HepG2 (cell line): ENCODE measurements at regions not wholly inside any gene's neighbourhood (a gene's known extent, or its start where the extent isn't known, plus 50 kb on each side); places are given as distances from the start of the nearest gene placed in this dataset.

Experiments used
- ATAC-seq: fragments of 200-7000 bp; cut with Tn5 transposase; 3 replicates; pipeline ENCODE4 v1.9.1; 2020; ENCODE audit warnings: mild to moderate bottlenecking, moderate library complexity
- BruUV-seq: library from RNA; stranded (reverse); fragments of 400-500 nt; replicated peaks from 2 replicates; lab custom pipeline; 2021; lab: Mats Ljungman, UMichigan
- CTCF ChIA-PET: fragments of 300-600 bp; formaldehyde crosslinking; extraction: SDS; loops from one replicate; lab custom pipeline; 2021; ENCODE audit warnings: low total read pairs, inconsistent platforms, low intra/inter-chr PET ratio; lab: Yijun Ruan, JAX
- POLR2A ChIA-PET: fragments of 350-600 bp; sonication (Branson Sonifier 250); formaldehyde crosslinking; loops from one replicate; lab custom pipeline; 2020; ENCODE audit warnings: antibody characterized with exemption, inconsistent platforms; lab: Yijun Ruan, JAX
- DNase-seq: peaks from one replicate; pipeline ENCODE4 v3.0.0-alpha.2; 2015; ENCODE audit warnings: low spot score
- FAIRE-seq: peaks from 3 replicates; lab custom pipeline; 2011; peaks lifted over from hg19 to GRCh38; lab: Jason Lieb, UNC
- H2AFZ ChIP-seq: one replicate; pipeline ENCODE4 v1.6.1; 2011; ENCODE audit warnings: low read length, inconsistent platforms
- H3K27ac ChIP-seq: fragments of 300-600 bp; 3 replicates; pipeline ENCODE4 v1.8.0; 2011; ENCODE audit warnings: mixed run types, mild to moderate bottlenecking, mixed read lengths, low read length, inconsistent platforms; ENCODE audit not compliant: insufficient read depth; ENCODE audit errors: extremely low read length
- H3K27me3 ChIP-seq, 2 experiments: fragments of 200-600 bp in 1 of 2; 2 replicates in 1 of 2; 3 replicates in 1 of 2; pipeline versions ENCODE4 v1.6.0 to v1.8.0; 2011; ENCODE audit warnings: low read length in 2 of 2, mild to moderate bottlenecking in 2 of 2, moderate library complexity in 2 of 2, inconsistent platforms in 1 of 2; ENCODE audit not compliant: insufficient read depth in 2 of 2, control insufficient read depth in 1 of 2
- H3K36me3 ChIP-seq, 2 experiments: fragments of 200-600 bp in 1 of 2; replicated peaks in 1 of 2; 2 replicates in 1 of 2; 3 replicates in 1 of 2; pipeline versions ENCODE4 v1.5.1 to v1.8.0; 2011; ENCODE audit warnings: low read length in 2 of 2, inconsistent platforms in 1 of 2; ENCODE audit not compliant: insufficient read depth in 2 of 2, control insufficient read depth in 1 of 2
- H3K4me1 ChIP-seq: 2 replicates; pipeline ENCODE4 v1.5.1; 2012; ENCODE audit warnings: low read length, inconsistent platforms; ENCODE audit not compliant: insufficient read depth
- H3K4me2 ChIP-seq: 2 replicates; pipeline ENCODE4 v1.6.0; 2011; ENCODE audit warnings: low read depth, low read length, inconsistent platforms
- H3K4me3 ChIP-seq, 3 experiments: fragments of 200-600 bp in 1 of 3; sonication (generic), shearing (Covaris generic) in 1 of 3; replicated peaks in 1 of 3; 2 replicates each; pipeline ENCODE4 v1.5.1; 2011 to 2016; ENCODE audit warnings: low read length in 3 of 3, inconsistent platforms in 2 of 3, low read depth in 2 of 3, mild to moderate bottlenecking in 2 of 3, control low read depth in 1 of 3, mixed read lengths in 1 of 3; ENCODE audit not compliant: insufficient read depth in 1 of 3
- H3K79me2 ChIP-seq: one replicate; pipeline ENCODE4 v1.6.1; 2011; ENCODE audit warnings: low read length, inconsistent platforms; ENCODE audit not compliant: insufficient read depth
- H3K9ac ChIP-seq: 2 replicates; pipeline ENCODE4 v1.6.0; 2011; ENCODE audit warnings: mild to moderate bottlenecking, low read depth, low read length, inconsistent platforms; ENCODE audit not compliant: insufficient read depth
- H3K9me3 ChIP-seq: 2 replicates; pipeline ENCODE4 v1.5.1; 2012; ENCODE audit warnings: mild to moderate bottlenecking, low read length
- H4K20me1 ChIP-seq: 2 replicates; pipeline ENCODE4 v1.6.0; 2011; ENCODE audit warnings: inconsistent platforms, mild to moderate bottlenecking, low read length, moderate library complexity; ENCODE audit not compliant: insufficient read depth
- ATF7-NPFF ChIP-seq: sonication (generic); formaldehyde crosslinking; IDR thresholded peaks from 2 replicates; pipeline ENCODE4 v1.8.1; 2023; ENCODE audit warnings: mild to moderate bottlenecking, low read depth, missing genetic modification reagents, moderate library complexity
- DBP ChIP-seq: sonication (generic); formaldehyde crosslinking; IDR thresholded peaks from 2 replicates; pipeline ENCODE4 v1.4.0; 2020; ENCODE audit warnings: missing genetic modification reagents; ENCODE audit errors: not compliant biosample characterization
- FOXP1 ChIP-seq, 2 experiments: fragments of 450-650 bp in 1 of 2; IDR thresholded peaks; 2 replicates each; pipeline ENCODE4 v1.6.1; 2017 to 2018; ENCODE audit warnings: antibody characterized with exemption in 1 of 2
- HDAC6 ChIP-seq: fragments of 200-600 bp; sonication (generic); IDR thresholded peaks from 2 replicates; pipeline ENCODE4 v1.7.0; 2017; ENCODE audit warnings: mild to moderate bottlenecking, antibody characterized with exemption, low read length, low read depth
- HHEX ChIP-seq: IDR thresholded peaks from 2 replicates; pipeline ENCODE4 v1.6.1; 2016; ENCODE audit warnings: control low read depth
- KDM1A ChIP-seq: IDR thresholded peaks from 2 replicates; pipeline ENCODE4 v1.6.1; 2016; ENCODE audit warnings: missing compliant biosample characterization
- KDM2A ChIP-seq: sonication (generic); formaldehyde crosslinking; IDR thresholded peaks from 2 replicates; pipeline ENCODE4 v1.4.0; 2020; ENCODE audit warnings: low read depth, missing genetic modification reagents, borderline replicate concordance
- LCORL ChIP-seq, 2 experiments: fragments of 450-650 bp in 1 of 2; sonication (generic) in 1 of 2; formaldehyde crosslinking in 1 of 2; IDR thresholded peaks; 2 replicates each; pipeline versions ENCODE4 v1.5.0 to v1.6.1; 2017 to 2020; ENCODE audit warnings: antibody characterized with exemption in 1 of 2, missing genetic modification reagents in 1 of 2
- MED1 ChIP-seq: sonication (generic); formaldehyde crosslinking; IDR thresholded peaks from 2 replicates; pipeline ENCODE4 v1.4.0; 2020; ENCODE audit warnings: missing genetic modification reagents
- MIER2 ChIP-seq: IDR thresholded peaks from 2 replicates; pipeline ENCODE4 v1.6.1; 2016; ENCODE audit warnings: missing biosample characterization, missing genetic modification reagents
- MIXL1 ChIP-seq: IDR thresholded peaks from 2 replicates; pipeline ENCODE4 v1.6.1; 2016
- RARG ChIP-seq: sonication (generic); formaldehyde crosslinking; IDR thresholded peaks from 2 replicates; pipeline ENCODE4 v1.4.0; 2020; ENCODE audit warnings: low read depth, mild to moderate bottlenecking, missing genetic modification reagents
- SNAPC5 ChIP-seq: sonication (generic); formaldehyde crosslinking; IDR thresholded peaks from 2 replicates; pipeline ENCODE4 v1.8.1; 2023; ENCODE audit warnings: mild to moderate bottlenecking, missing genetic modification reagents, borderline replicate concordance
- TAF1 ChIP-seq: sonication (generic); formaldehyde crosslinking; IDR thresholded peaks from 2 replicates; pipeline ENCODE4 v1.4.0; 2020; ENCODE audit warnings: missing genetic modification reagents
- ZNF10 ChIP-seq: sonication (generic); formaldehyde crosslinking; IDR thresholded peaks from 2 replicates; pipeline ENCODE4 v1.4.0; 2020; ENCODE audit warnings: mild to moderate bottlenecking, low read depth, missing genetic modification reagents, borderline replicate concordance
- ZNF331 ChIP-seq: sonication (generic); formaldehyde crosslinking; IDR thresholded peaks from 2 replicates; pipeline ENCODE4 v1.4.0; 2020; ENCODE audit warnings: missing genetic modification reagents
- ZNF552 ChIP-seq: sonication (generic); formaldehyde crosslinking; IDR thresholded peaks from 2 replicates; pipeline ENCODE4 v1.9.0; 2022; ENCODE audit warnings: missing genetic modification reagents, mild to moderate bottlenecking, borderline replicate concordance
- ZNF784 ChIP-seq: sonication (generic); formaldehyde crosslinking; IDR thresholded peaks from 2 replicates; pipeline ENCODE4 v1.5.1; 2020; ENCODE audit warnings: missing genetic modification reagents, mild to moderate bottlenecking, borderline replicate concordance
- WGBS: methylation state at CpG from one replicate; pipeline ENCODE4 v1.1.6; 2017; ENCODE audit warnings: low lambda C conversion rate; 5-methylcytosine and 5-hydroxymethylcytosine counted together
- in situ Hi-C: cut with HindIII; loops from 2 replicates; pipeline ENCODE4 v1.10.0; 2017; ENCODE audit warnings: low pct_unique_long_range_greater_than_20kb; ENCODE audit not compliant: extremely low pct_ligation_motif_present
- intact Hi-C: fragments of 100-400 bp; cut with micrococcal nuclease; formaldehyde crosslinking; loops from one replicate; pipeline ENCODE4 v1.10.0; 2022; ENCODE audit not compliant: unreplicated experiment

- H3K4me3 ChIP-seq: no peak overlapping the region
- CTCF ChIA-PET: no interaction called here
- peaks cover 7 to 64% of the 10 kb centered on the region in 2 experiments; a peak in 4 of 5 replicates for H3K27me3 ChIP-seq
- POLR2A ChIA-PET: no interaction called here
- FAIRE-seq: no peak
- intact Hi-C loops: no loop called here
- no peaks in the 10 kb centered on the region for H3K9me3 ChIP-seq
- no peak overlapping the region for H2AFZ ChIP-seq
- H3K27ac ChIP-seq: no peak overlapping the region
- H3K79me2 ChIP-seq: no peaks in the 10 kb centered on the region
- TF ChIP-seq ZNF10: no peak
- no peak for TF ChIP-seq ATF7-NPFF (CRISPR knock-in tag)
- TF ChIP-seq ZNF331 (CRISPR knock-in tag): no peak
- TF ChIP-seq ZNF784 (CRISPR knock-in tag): no peak
- TF ChIP-seq SNAPC5 (CRISPR knock-in tag): no peak
- TF ChIP-seq MIXL1 (CRISPR knock-in tag): no peak
- TF ChIP-seq LCORL (IDR thresholded peaks at IDR 0.05): no peak
- TF ChIP-seq LCORL (CRISPR knock-in tag; IDR thresholded peaks at IDR 0.05): no peak
- TF ChIP-seq KDM1A (CRISPR knock-in tag): no peak
- TF ChIP-seq MED1: no peak
- TF ChIP-seq HDAC6: no peak
- no peak for TF ChIP-seq HHEX (CRISPR knock-in tag)
- TF ChIP-seq ZNF552 (CRISPR knock-in tag): no peak
- TF ChIP-seq TAF1 (CRISPR knock-in tag): no peak
- TF ChIP-seq DBP (CRISPR knock-in tag): no peak
- TF ChIP-seq MIER2: no peak
- TF ChIP-seq FOXP1 (IDR thresholded peaks at IDR 0.05): no peak
- no peak for TF ChIP-seq FOXP1 (CRISPR knock-in tag; IDR thresholded peaks at IDR 0.05)
- no peak for TF ChIP-seq RARG (CRISPR knock-in tag)
- no peak for TF ChIP-seq KDM2A (CRISPR knock-in tag)
- TF ChIP-seq, all 625 proteins: peak for 0
- H3K36me3 ChIP-seq: no peaks in the 10 kb centered on the region
- BruUV-seq: no TSS peak
- H4K20me1 ChIP-seq: no peaks in the 10 kb centered on the region
- no peak overlapping the region for H3K9ac ChIP-seq
- H3K4me1 ChIP-seq: peaks cover 8% of the 10 kb centered on the region
- ATAC-seq (no peak), DNase-seq (no peak)
- in situ Hi-C loops: no loop called here
- no peak overlapping the region for H3K4me2 ChIP-seq
- WGBS: 57% methylated on average over 6 of the region's 10 CpGs
These were observed 53.3 kb upstream of the DLX4 start for GRCh38 chr17:49915670-49916069.
